HG03342 (cell line): ENCODE measurements at regions not wholly inside any gene's neighbourhood (a gene's known extent, or its start where the extent isn't known, plus 50 kb on each side); places are given as distances from the start of the nearest gene placed in this dataset.
A peak's percentile ranks its signal among the peaks of the same experiment; 100 is the strongest.
"Not testable (repeated sequence)": the region's sequence is repeated elsewhere in the genome, so short reads cannot be mapped to it uniquely, and the experiment has no call there.

Experiments
- ATAC-seq: cut with Tn5 transposase; IDR thresholded peaks from one replicate; pipeline ENCODE4 v1.9.1; 2021; ENCODE audit warnings: mild to moderate bottlenecking, moderate library complexity; ENCODE audit not compliant: unreplicated experiment

DNA sequence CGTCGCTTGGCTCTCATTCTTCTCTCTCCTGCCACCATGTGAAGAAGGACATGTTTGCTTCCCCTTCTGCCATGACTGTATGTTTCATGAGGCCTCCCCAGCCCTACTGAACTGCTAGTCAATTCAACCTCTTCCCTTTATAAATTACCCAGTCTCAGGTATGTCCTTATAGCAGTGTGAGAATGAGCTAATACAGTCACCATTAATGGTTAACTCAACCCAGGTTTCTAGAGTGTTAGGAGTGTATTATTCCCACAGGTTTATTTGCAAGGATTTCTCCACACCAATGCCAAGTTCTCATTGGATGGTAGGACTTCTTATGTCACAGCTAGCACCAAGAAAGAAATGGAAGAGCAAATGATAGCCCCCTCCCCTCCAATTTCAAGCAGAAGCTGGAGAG is 71.9 kb downstream of the DYNAP start:
- ATAC-seq: no peak

DNA sequence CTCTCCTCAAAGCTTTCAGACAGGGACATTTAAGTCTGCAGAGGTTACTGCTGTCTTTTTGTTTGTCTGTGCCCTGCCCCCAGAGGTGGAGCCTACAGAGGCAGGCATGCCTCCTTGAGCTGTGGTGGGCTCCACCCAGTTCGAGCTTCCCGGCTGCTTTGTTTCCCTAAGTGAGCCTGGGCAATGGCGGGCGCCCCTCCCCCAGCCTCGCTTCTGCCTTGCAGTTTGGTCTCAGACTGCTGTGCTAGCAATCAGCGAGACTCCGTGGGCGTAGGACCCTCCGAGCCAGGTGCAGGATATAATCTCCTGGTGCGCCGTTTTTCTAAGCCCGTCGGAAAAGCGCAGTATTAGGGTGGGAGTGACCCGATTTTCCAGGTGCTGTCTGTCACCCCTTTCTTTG is 78.7 kb downstream of the DYNAP start:
- ATAC-seq: not testable (repeated sequence)

DNA sequence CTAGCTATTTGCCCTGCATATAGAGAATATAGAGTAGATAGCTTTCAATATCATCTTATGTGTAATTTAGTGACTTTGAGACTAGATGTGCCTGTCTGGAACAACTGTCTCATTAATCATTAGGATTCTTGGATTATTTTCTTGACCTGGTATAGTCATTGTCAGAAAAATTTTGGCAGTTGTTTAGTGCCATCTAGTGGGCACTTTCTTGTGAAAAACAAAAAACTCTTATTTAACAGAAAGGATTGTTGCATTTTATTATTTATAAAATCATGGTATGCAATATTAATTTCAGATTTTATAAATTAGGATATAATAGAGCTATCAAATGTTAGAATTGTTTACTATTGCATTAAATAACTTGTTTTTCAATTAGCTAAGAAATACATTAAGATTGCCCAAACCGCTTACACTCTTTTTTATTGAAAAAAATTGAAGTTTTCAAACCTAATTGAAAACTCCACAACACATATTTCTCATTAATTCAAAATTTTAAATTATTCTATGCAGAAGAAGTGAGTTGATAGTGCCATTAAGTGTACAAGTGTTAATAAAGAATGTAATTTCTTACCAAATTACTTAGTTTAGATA is 80.3 kb downstream of the DYNAP start:
- ATAC-seq: no peak

DNA sequence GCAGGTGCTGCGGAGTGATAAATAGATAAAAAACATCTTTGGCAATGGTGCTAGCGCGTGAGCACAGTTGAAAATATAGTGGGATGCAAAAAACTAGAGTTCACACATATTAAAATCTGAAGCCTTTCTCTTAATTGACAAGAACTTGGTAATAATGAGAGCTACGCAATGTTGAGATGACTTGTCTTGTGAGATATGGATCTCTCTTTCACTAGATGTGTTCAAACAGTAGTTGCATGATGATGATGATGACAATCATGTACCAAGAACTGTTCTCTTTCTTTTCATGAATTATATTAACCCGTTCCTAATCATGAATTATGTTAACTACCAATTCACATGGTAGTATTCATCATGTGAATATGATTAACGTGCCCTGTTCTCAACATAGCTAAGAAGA is 81.1 kb downstream of the DYNAP start:
- no peak for ATAC-seq

DNA sequence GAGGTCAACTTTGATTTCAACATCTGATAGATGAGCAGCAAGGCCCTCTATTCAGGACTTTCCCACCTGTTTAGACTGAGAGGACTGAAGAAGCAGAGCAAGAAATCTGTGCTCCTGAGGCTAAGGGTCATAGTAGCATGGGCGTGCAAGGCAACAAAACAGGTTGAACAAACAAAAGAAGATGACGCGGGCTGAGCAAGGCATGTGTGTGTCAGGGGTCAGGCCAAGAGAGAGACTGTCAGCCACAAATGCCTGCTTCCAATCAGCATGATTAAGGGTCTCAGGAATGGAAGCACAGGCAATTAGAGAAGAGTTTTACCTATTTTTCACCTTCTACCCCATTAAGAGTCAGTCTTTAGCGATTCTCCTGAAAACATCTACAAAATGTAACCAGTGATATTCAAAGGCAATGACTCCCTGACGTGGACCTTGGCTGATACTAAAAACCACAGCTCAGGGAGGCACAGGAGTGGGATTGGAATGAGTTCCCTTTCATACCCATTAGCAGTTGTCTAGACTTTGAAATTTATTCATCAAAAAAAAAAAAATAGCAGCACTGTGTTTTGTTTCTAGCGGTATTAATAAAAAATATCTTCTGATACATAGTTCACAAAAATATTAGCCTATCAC is 81.9 kb downstream of the DYNAP start:
- no peak for ATAC-seq

DNA sequence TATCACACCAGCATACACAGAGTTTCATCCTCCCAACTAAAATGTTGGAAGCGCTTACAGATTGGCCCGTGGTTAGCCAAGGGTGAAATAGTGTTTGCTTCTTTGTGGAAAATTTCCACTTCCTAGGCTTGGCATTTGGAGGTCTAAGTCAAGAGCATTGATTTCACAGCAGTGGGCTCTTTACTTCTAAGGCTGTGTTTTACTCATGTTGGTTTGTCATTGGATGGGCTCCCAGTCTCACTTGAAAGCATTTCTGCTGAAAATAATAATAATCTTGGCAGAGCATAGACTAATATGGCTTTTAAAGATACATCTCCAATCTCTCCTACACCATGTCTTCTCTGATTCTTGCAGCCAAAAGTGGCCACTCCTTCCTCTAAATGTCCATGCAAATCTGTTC is 82.9 kb downstream of the DYNAP start:
- ATAC-seq: no peak

DNA sequence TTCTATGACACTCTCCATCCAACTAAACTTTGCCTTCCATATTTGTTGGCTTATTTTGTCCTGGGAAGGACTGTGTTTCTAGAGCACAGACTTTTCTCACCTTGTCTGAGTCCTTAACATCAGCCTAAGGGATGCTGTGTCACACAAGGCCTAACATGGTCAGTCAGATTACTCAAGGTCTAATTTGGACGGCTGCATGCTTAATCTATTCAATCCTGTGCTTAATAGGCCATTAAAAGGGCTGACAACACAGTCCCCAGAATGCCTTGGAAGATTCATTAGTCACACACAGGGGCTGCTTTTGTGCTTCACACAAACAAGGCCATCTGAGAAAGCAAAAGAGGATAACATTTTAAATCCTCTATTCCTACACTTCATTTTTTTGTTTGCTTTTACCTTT is 84.0 kb downstream of the DYNAP start:
- no peak for ATAC-seq

DNA sequence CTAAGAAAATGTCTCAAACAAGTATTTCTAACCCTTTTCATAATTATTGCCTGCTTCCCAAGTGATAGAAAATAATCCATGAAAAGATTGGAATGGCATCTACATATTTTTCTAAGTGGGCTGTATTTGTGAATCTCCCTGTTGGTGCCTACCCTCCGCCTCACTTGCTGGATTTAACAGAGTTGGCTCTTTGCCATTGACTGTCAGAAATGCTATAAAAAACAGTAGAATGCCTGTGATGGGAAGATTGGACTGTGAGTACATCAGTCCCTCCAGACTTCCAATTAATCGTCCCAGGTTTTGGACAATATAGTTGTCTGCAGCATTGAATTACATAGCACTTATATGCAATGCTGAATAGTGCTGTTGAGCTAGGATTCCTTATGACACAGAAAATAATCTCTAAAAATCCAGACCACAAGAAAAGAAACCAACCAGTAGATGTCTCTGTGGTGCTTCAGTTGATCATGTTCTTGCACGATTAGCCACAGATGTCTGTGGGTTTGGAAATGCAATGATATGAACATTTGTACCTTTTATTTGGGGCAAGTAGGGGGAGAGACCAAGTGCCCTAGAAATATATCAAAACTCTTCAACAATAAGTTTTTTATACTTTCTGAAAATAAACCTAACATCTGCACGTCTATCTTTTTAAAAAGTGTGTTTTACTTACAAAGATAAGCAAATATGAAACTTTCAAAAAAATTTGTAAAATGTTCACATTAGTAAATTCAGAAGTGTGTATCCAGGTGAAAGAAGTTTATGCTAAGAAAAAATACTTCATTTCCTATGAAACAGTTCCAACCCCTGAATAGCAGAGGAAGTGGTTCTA is 88.5 kb downstream of the DYNAP start:
- peak; percentile 58 for ATAC-seq

DNA sequence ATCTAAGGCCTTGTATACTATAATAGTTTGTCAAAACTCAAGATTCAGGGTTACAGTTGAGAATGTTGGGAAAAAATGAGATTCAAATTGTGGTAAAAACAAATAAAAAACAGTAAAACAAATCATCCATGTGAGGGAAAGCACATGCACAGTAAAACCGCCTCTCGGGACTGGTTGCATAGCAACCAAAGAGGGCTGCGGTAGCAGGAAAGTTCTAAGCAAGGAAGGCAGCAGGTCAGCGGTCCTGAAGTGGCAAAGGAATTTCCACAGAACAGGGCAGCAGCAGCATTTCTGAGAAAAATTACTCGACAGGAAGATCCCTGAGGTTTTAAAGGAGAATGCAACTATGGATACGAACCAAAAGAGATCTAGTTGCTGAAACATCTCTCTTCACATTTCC is 93.7 kb downstream of the DYNAP start:
- ATAC-seq: no peak

DNA sequence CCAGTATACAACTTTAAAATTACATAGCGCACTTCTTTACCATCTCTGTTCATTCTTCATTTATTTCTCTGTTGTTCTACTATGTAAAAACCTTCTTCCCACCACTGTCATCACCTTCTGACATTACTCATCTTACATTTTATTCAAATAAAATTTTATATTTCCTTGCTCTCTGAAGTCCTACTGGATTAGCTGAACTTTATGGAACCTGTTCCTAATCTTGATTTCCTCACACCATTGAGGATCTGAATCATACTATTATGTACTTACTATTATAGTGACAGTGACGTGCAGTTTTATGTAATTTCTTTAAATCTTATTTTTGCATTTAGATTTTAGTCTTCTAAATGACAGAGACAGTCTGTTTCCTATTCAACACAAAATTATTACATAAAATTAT is 98.3 kb downstream of the DYNAP start:
- ATAC-seq: no peak

DNA sequence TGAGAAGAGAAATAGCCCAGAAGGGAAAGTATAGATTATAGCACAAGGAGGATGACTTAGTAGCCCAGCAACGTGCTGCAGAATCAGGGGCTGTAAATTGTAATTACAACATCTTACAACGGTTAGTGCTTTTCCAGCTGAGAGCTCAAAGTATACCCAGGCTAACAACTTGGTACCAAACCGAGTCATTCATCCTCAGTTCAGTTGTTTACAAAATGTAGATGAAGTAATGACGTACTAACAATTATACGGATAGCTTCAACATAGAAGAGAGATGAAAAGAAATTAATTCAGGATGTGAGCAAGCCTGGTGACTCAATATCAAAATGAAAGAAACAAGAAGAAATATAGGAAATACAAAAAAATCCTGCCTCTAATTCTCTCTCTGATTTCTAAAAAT is 99.2 kb downstream of the DYNAP start:
- no peak for ATAC-seq

DNA sequence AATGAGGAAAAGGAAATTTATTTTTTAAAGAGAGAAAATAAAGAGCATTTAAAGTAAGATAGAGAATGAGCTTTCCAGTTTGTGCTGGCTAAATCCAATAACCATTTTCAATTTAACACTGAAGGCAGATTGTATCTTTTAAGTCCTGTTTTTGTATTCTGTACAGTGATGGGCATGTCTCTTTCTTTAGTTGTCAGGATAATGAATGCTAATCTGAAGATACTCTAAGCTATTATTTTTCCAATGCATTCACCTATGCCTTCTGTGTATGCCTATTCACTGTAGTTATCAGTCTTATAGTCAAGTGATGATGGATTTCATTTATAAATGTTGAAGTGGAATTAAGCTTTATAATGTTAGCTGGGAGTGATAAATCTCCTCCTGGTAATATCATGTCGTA is 101.4 kb downstream of the DYNAP start:
- ATAC-seq: no peak

DNA sequence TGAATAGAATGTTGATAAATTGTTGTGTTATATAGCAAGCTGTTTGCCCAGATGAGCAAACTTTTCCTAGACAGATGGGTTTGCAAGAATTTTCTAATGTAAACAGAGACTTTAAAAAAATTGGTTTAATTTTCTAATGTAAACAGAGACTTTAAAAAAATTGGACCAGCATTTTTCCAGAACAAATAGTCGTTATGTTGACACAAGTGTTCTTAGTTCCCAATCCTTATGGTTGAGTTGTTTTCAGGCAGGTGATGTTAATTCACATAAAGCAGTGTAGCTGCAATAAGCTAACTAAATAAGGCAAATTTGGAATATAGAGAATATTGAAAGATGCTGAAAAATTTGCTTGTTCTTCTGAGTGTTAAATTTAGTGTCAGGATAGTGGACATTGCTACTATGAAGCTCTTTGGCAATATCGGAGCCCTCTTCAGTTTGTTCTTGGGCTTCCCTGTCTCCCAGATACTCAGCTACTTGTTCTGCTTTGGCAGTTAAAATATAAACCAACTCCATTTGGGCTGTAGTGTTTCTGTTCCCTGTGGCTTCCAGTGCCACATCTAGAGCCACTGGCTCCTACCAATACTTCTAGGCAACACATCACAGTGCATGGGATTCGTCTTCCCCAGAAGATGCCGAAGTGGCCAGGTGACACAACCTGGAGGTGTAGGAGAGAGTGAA is 105.7 kb downstream of the DYNAP start:
- ATAC-seq: no peak

DNA sequence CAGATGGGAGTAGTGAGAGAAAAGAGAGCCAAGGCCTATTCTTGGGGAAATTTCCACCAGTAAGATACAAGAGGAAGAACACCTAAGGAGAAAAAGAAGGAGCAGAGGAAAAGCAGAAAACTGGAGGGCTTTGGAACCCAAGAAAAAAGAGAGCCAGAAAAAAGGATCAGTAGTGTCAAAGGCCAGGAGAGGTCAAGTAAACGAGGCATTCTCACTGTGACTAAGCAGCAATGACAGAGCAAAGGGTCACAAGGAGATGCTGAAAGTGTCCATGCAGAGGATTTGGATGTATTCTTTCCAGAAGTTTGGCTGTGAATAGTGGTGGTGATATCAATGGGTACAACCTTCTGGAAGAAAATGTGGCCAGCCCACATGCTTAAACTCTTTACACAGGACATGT is 109.5 kb downstream of the DYNAP start:
- ATAC-seq: no peak

DNA sequence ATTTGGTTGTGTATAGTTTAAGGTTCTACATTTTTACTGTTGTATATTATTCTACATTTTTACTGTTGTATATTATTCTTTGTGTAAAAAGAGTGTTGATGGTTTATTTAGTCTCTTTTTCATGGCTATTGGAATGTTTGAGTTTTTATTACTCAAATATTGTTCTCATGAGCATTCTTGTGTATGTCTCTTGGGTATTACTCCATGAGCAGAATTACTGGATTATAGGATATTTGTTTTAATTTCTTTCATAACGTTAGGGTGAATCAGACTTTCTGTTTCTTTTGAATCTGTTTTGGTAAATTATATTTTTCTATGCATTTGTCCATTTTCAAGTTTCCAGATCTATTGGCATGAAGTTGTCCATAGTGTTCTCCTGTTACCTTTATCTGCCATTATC is 111.6 kb downstream of the DYNAP start:
- ATAC-seq: no peak

DNA sequence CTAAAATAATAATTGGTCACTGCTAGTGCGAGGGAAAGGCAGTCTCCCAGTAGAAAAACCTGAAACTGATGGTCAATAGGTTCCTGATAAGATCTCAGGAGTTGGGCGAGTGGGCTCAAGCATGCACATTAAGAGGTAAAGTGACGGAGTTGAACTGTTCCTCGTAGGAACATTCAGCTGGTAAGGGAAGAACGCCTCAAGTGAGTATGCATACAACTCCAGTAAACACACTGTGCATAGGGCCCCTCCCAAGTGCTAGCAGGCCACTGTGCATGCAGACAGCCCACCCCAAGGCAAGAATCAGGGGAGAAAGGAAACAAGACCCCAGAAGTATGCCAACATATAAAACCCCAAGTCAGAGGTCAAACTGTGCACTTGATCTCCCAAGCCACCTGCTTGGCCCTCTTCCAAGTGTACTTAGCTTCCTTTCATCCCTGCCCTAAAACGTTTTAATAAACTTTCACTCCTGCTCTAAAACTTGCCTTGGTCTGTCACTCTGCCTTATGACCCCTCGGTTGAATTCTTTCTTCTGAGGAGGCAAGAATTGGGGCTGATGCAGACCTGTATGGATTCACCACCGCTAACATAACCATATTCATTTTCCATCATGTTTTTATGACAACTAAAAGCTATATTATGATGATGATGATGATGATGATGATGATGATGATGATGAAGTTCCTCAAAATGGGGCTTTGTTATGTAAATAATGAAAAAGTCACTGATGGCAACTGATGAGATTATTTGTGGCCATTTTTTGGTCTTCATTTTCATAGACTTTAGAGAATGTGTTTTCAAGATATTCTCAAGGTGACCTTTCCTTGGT is 118.0 kb upstream of the RAB27B start:
- no peak for ATAC-seq

DNA sequence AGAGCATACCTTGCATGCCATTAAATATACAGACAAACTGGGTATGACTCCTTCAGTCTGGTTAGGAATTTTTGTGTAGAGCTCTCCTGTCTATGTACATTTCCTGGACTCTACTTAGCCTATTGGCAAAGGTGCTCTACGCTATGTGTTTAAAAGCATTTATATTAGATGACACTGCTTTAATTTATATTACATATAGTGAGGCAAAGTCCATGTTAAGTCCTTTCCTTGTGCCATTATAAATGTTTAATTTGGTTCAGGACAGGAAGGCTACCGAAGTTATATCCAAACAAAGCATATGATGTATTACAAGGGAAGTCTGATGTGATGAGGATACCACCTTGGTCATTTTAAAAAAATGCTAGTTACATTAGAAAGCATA is 117.4 kb upstream of the RAB27B start:
- ATAC-seq: no peak

DNA sequence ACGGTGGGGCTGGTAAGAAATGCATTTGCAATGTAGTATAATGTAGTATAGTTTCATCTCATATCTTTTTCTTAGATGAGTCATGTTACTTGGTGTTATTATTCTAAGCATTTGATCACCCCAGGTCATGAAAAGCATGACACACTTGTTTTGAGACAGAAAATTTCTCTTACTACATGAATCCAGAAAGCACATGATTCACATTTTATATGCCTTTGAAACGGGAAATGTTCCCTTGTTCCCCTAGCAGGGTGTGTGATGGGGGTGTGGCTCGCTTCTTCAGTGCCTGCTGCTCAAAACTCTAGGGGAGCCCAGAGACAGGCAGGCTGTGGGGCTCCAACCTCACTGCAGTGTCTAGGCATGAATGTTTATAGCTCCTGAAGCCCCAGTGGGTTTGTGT is 116.0 kb upstream of the RAB27B start:
- no peak for ATAC-seq

DNA sequence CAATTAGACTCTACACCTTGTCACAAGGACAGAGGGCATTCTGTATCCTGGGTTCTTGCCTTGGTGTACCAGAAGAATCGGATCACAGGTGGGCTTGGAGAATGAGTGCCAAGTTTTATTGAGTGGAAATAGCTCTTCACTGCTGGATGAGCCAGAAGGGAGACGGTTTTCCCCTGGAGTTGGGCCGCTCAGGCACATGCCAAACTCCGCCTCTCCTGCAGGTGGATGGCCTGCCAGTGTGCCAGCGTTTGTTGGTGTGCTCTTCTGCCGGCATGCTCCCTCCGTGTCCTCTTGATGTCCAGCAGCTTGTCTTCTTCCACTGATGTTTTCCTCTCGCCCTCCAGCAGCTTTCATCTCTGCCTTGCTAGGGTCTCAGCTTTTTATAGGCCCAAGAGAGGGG is 115.5 kb upstream of the RAB27B start:
- no peak for ATAC-seq

DNA sequence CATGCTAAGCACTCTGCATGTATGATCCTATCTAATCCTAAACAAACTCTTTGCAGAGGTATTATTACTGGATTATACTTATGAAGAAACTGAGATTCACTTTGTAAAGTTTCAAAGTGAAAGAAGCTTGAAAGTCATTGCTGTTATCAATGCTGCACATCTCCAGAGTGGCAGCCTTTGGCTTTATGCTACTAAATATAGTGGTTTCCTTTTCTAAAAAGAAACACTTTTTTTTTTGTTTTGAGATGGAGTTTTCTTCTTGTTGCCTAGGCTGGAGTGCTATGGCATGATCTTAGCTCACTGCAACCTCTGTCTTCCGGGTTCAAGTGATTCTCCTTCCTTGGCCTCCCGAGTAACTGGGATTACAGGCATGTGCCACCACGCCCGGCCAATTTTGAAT is 114.9 kb upstream of the RAB27B start:
- no peak for ATAC-seq

DNA sequence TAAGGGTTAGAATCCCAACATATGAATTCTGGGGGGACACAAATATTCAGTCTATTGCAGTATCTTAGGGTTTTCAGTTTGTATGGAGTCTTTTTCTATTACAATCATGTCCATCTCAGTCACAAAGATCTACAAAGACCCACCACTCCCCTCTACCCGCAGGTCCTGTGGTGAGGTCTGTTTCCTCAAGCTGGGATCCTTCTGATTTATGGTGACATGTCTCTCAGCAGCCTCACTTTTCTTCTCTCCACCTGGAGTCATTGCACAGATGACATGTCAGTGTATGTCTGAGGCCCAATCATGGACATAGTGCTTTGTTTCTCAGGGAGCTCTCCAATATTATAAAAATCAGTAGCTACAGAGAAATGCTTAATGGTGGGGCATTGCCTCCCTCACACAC is 113.4 kb upstream of the RAB27B start:
- no peak for ATAC-seq
